HG03378 (cell line): ENCODE measurements at regions not wholly inside any gene's neighbourhood (a gene's known extent, or its start where the extent isn't known, plus 50 kb on each side); places are given as distances from the start of the nearest gene placed in this dataset.

Source experiments
- ATAC-seq: cut with Tn5 transposase; IDR thresholded peaks from one replicate; pipeline ENCODE4 v1.9.1; 2021; ENCODE audit warnings: mild to moderate bottlenecking, moderate library complexity; ENCODE audit not compliant: unreplicated experiment

- ATAC-seq, result no peak
These were observed 167.0 kb upstream of the TCERG1L start for GRCh38 chr10:131478377-131478989.

DNA sequence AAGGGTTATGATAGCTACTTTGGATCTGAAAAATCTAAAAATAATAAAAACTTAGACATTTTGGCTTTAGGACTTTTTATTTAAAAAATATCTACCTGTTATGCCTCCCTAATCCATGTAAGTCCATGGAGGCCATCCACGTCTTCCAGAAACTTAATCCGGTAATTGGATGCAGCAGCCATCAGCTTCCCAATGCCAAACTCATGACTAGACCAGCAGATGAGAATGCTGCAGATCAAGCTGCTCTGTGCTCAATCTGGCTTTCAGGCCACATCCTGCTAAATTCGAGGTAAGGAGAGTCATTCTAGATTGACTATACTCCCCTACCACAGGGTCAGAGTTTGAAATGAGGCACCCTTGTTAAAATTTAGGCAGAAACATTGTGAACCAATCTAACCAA, 168.5 kb upstream of the TCERG1L start:
- no peak for ATAC-seq

DNA sequence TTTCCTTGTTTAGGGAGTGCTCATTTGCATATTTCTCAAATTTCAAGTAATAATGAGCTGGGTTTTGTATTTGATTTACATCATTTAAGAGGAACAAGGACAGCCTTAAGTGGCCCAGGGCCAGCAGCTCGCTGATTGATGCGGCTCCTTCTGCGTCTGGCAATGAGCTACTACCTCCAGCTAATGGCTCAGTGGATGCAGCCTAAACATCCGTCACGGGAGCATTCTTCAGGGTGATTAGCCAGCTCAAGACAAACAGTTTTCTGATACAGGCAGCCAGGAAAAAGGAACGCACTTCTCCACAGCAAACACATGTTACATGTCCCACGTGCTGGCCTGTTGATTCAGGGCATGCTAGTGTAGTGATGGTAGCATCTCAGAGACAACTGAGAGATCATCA, 169.3 kb upstream of the TCERG1L start:
- ATAC-seq, result no peak

DNA sequence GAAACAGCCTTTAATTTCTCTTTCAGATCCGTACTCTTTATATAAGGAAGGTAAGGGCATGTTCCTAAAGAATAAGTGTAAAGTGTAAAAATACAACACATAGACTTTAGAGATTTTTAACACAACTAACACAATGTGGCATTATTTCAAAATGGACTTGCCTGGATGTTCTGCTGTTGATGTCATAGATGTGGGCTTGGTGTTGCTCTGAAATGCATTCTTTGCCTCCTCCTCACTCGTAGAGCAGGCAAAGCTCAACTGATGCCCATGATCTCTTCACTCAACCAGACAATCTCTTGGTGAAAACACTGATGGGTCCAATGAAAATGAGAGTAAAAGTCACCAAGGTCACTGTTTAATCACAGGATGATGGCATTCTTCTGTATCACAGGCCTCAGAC, 174.2 kb upstream of the TCERG1L start:
- no peak for ATAC-seq

- no peak for ATAC-seq
These were observed 176.3 kb upstream of the TCERG1L start for GRCh38 chr10:131487822-131488221.

DNA sequence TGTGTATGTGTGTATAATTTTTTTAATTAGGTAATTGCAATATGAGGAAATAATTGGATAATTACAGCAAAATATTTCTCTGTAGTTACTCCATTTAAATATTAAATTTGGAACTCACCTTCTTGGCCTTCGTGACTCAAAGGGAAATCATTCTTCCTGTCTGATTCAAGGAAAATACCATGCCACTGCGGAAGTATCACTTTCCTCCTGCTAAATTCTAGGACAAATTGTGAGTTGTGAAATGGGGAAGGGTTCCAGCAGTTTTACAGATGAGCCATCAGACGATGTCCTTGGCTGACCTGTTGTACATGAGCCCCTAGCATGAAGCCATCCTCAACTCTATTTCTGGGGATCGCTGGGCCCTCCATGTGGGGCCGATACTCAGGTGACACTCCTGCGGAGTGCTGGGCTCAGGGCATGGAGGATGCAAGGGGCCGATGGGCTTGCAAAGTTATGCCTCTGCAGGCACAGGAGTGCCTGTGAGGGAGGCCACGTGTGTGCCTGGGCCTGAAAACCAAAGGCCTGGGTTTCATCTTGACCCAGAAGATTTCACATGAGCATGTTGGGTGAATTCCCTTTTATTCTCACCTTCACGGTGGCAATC, 179.6 kb upstream of the TCERG1L start:
- no peak for ATAC-seq

DNA sequence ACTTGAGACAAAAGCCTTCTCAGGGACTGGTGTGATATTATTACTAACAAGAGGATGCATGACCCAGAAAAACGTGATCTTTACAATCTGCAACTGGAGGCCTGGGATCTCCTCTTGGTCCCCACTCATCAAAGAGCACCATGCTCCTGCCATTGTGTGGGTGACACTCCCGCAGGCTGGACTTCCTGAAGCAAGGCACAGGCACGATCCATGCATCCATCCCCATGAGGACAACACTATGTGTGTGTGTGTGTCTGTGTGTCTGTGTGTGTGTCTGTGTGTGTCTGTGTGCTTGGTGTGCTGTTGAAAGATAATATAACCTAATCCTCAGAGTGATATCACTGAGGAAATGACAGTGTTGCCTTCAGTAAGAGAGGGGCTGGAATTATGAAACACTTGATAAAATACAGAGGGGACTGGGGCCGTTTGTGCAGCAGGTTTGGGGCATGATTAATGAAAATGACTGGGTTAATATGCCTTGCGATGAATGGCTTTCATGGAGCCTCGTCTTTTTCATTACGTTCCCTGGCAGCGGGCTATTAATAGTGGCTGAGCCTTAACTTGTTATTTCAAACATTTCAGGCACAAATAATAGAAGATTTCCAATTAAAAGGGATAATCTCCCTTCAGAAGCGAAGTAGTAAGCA, 180.8 kb upstream of the TCERG1L start:
- ATAC-seq, result no peak

GRCh38 chr10:131493432-131493831, 181.9 kb upstream of the TCERG1L start:
- no peak for ATAC-seq

DNA sequence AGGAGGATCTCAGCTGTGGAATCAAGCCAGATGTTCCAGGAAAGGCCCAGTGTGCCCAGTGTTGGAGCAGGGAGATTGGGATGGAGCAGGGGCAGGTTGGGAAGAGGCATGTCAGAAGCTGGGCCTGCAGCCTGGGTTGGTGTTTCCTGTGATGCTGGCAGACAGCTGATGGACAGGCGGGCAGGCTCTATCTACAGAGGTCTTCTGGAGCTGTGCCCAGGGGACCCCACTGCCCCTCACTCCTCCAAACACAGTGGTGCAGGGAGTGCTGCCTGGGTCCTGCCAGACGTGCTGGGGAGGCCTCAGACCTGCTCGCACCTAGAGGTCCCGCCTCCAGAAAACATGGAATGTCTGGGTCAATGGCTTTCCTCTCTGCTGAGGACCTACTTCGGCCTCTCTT, 182.9 kb upstream of the TCERG1L start:
- no peak for ATAC-seq

DNA sequence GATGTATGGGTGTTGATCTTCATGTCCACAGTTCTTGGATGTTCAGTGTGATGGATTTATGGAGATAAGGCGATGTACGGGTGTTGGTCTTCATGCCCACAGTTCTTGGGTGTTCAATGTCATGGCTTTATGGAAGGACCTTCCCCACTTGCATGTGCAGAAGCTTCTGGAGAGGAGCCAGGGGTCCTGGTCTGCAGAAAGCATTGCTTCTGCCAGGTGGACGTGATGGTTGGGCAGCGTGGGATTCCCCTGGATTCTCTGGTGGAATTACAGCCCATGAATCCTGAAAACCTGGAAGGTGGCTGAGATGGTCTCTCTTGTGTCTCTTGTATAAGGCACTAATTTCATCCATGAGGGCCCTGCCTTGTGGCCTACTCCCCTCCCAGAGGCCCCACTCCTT, 183.7 kb upstream of the TCERG1L start:
- ATAC-seq, result no peak

DNA sequence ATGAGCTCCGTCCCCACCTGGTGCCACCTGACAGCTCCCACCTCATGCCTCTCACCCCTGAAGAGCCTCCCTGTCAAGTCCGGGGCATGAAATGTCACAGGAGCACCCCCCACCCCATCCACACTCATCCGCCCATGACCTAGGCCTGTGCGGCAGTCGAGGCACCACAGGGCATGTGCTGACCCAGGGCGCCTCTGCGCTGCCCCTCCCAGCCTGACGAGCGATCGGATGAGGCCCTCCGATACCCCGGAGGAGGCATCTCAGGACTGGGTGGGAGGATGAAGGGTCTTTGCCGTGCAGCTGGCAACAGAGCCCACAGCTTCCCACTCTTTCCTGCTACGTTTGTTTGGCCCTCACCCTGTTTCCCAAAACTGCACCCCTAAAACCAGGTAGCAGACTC, 184.4 kb upstream of the TCERG1L start:
- no peak for ATAC-seq

GRCh38 chr10:131496351-131497052, 185.0 kb upstream of the TCERG1L start:
- ATAC-seq, result no peak

GRCh38 chr10:131499566-131499965, 188.0 kb upstream of the TCERG1L start:
- no peak for ATAC-seq

DNA sequence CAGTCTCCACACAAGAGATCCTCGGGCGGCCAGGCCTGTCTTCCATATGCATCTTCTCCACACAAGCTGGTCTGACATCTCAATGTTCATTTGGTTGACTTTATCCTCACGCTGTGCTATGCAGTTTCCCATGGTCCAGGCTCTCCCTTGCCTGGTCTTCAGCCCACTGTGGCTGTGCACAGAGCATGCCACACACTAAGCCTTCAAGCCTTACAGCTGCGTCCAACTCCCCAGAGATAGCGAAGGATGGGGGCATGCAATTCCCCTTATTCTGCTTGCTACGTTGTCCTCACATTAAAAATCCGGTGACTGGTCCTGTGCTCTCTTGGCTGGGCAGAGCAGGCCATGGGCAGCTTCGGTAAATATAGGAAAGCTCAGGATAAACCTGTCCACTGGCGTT, 188.7 kb upstream of the TCERG1L start:
- ATAC-seq, result no peak

- no peak for ATAC-seq
These were observed 189.4 kb upstream of the TCERG1L start for GRCh38 chr10:131500892-131501291.

DNA sequence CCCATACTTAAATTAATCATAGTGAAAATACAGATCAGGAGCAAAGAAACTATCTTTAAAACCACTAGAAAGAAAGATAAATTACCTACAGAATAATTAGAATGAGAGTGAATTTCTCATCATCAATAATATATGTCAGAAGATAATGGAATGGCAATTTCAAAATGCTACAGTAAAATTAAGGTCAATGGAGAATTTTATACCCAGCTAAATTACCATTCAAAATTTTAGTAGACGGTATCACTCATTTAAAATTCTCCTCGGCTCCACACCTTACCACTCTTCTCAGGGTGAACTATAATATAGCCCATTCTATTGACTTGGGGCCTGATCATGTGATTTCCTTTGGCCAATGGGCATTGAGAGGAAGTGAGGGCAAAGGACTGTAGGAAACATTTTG, 192.5 kb upstream of the TCERG1L start:
- no peak for ATAC-seq

DNA sequence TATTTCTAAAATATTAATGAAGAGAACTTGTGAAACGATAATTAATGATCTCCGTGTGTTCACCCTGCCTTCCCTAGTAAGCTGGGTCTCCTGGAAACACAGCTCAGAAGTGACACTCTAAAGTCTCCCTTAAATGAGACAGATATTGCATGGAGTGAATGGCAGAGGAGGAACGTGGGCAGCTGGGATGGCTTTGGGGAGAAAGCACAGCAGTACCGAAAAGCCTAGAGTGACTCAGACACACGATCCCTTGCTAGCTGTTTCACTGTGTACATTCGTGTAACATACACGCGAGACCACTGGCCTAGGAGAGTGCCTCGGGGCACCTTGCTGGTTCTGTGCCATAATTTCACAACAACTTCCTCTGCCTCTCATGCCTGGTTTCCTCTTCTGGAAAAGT, 199.9 kb upstream of the TCERG1L start:
- no peak for ATAC-seq

GRCh38 chr10:131512852-131513251, 201.3 kb upstream of the TCERG1L start:
- no peak for ATAC-seq

DNA sequence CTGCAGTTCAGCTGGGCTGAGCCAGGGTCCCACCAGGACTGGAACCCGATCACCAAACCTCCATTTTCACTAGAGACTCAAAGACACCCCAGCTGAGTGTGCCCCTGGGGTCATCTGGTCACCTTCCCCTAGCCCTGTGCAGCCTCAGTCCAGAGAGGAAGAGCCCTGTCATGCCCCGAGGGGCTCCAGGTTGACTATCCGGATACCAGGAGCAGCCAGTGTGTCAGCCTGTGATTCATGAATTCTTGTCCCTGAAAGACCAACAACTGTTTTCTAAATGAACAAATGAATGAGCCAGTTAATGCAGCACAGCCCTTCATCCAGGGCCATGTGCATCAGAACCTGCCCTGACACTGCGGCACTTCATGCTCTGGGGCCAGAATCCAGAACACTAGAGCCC, 201.9 kb upstream of the TCERG1L start:
- no peak for ATAC-seq

DNA sequence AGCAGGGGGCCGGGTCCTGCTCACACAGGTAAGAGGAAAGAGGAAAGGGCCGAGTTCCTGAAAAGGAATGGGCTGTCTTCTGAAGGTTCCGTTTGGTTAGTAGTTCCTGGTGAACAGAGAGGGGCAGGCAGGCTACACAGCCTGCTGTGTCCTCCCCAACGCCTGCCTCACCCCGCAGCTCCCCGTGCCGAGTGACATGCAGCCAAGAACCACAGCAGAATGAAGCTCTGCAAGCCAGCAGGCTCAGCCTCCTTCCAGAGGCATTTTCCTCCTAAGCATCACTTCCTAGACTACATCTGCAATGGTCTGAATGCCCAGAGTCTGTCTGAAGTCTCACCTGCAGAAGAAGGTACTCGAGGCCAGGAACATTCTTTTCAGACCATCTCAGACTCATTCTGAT, 202.4 kb upstream of the TCERG1L start:
- ATAC-seq, result no peak

DNA sequence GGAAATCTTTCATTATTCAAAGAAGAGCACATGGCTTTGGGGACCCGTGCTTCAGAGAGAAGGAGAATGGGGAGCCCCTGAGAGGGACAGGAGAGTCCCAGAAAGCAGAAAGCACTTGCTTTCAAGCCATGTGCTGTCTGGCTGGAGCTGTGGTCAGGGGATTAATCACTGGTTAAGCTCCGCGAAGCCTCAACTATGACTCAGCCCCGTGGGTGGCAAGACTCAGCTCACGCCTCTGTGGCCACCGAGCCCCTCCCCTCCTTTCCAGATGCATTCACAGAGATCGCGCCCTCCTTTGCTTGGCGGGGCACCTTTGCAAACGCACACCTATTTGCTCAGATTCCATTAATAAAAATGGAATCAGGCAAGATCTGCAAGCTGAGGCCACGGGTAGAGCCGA, 202.9 kb upstream of the TCERG1L start:
- no peak for ATAC-seq

- ATAC-seq, result no peak
These were observed 204.8 kb upstream of the TCERG1L start for GRCh38 chr10:131516285-131516684.
